Brain microvascular endothelial cell (primary cell): ENCODE measurements at regions not wholly inside any gene's neighbourhood (a gene's known extent, or its start where the extent isn't known, plus 50 kb on each side); places are given as distances from the start of the nearest gene placed in this dataset.

Experiments used
- DNase-seq: peaks from one replicate; pipeline ENCODE4 v3.0.0-alpha.2; 2020
- H3K27ac ChIP-seq: fragments of 250-450 bp; sonication (Bioruptor Pico); 2 replicates; pipeline ENCODE4 v1.5.1; 2020; ENCODE audit warnings: mild to moderate bottlenecking, moderate library complexity
- H3K27me3 ChIP-seq: fragments of 250-450 bp; sonication (Bioruptor Pico); replicated peaks from 2 replicates; pipeline ENCODE4 v1.5.1; 2020; ENCODE audit warnings: mild to moderate bottlenecking
- H3K36me3 ChIP-seq: fragments of 250-450 bp; sonication (Bioruptor Pico); replicated peaks from 2 replicates; pipeline ENCODE4 v1.5.1; 2020; ENCODE audit warnings: mild to moderate bottlenecking
- H3K4me3 ChIP-seq: 2 replicates; pipeline ENCODE4 v1.5.1; 2011; ENCODE audit warnings: low read depth, mild to moderate bottlenecking, control low read depth, low read length, moderate library complexity
- in situ Hi-C: cut with HindIII; loops from 2 replicates; pipeline ENCODE4 v1.10.0; 2017; ENCODE audit warnings: low sequenced_read_pairs, low pct_ligation_motif_present
- TF ChIP-seq, protein P1 (sequence below): IDR thresholded peaks from 2 replicates; pipeline ENCODE4 v1.5.1; 2011; ENCODE audit warnings: low read depth, mild to moderate bottlenecking, moderate library complexity, low read length, control low read depth, inconsistent platforms; ENCODE audit errors: missing control alignments

DNA sequence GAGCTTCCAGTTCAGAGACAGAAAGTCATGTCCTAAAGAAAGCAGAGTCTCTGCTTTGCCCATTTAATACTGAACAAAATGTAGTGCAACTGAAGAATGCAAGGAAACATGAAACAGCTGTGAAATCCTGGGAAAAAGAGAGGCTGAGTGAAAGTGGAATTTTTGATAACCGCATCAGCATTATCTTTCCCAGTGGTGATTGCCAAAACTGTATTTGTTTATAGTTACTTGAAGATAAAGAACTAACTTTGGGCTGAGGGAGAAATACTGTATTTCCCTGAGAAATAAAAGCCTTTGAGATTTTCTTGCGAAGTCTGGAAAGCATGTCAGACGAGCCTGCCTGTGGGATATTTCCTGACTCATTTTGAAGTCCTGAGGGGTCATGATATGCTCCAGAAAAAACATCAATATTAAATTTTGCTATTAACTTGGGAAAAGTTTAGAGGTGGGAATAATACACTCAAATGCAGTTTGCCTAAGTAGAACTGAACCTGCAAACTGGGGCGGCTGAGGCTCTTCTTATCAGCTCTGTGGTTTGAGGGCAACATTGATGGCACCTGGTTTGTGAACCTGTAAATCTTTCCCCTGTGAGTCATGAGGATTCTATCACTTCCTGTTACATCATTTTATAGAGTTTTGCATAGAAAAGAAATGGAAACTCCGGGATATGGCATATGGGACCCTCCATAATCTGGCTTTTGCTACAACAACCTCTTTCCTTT, 855.3 kb downstream of the MCTP2 start:
- in situ Hi-C loops: no loop called here
- DNase-seq: peak; percentile 69
- H3K27me3 ChIP-seq: no peaks in the 10 kb centered on the region
- no peaks in the 10 kb centered on the region for H3K36me3 ChIP-seq
- no peak overlapping the region for H3K4me3 ChIP-seq
- TF ChIP-seq, protein P1, sequence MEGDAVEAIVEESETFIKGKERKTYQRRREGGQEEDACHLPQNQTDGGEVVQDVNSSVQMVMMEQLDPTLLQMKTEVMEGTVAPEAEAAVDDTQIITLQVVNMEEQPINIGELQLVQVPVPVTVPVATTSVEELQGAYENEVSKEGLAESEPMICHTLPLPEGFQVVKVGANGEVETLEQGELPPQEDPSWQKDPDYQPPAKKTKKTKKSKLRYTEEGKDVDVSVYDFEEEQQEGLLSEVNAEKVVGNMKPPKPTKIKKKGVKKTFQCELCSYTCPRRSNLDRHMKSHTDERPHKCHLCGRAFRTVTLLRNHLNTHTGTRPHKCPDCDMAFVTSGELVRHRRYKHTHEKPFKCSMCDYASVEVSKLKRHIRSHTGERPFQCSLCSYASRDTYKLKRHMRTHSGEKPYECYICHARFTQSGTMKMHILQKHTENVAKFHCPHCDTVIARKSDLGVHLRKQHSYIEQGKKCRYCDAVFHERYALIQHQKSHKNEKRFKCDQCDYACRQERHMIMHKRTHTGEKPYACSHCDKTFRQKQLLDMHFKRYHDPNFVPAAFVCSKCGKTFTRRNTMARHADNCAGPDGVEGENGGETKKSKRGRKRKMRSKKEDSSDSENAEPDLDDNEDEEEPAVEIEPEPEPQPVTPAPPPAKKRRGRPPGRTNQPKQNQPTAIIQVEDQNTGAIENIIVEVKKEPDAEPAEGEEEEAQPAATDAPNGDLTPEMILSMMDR: no peak
- H3K27ac ChIP-seq: peak overlapping the region; percentile 62

DNA sequence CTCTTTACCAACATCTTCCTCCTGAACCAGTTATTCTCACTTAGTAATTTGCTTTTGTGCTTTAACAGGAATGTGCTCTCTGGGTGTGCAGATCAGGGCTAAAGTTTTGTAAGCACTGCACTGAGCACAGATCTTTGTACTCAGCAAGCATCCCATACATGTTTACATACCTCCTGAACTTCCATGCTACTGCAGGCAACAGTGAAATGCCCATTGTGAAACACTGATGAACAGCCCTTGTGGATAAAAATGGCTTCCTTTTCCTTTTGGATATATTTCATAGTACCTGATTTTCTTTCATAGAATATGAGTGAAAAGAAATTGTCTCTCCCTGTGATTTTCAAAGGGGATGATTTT, 855.9 kb downstream of the MCTP2 start:
- H3K4me3 ChIP-seq: no peak overlapping the region
- H3K27me3 ChIP-seq: no peaks in the 10 kb centered on the region
- no peaks in the 10 kb centered on the region for H3K36me3 ChIP-seq
- in situ Hi-C loops: no loop called here
- peak overlapping the region; percentile 62 for H3K27ac ChIP-seq
- peak; percentile 7 for DNase-seq
- TF ChIP-seq, protein P1: no peak

DNA sequence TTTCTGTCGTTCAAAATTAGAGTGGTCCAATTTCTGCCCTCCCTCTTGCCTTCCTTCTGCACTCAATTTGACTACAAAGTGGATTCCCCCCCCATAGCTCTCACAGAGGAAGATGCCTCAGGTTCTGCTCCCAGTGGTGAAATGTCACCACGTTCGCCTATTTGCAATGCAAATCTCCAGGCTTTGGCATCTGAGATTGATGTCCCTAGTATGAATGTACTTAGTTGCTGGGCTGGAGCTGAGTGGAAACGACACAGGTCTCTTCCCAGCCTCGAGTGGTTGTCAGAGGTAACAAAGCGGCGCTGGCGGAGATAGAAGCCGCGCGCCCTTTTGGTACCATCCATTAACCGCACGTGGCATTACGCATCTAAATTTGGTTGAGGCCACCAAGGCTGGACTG, 860.1 kb downstream of the MCTP2 start:
- no peak overlapping the region for H3K4me3 ChIP-seq
- H3K27ac ChIP-seq: no peak overlapping the region
- TF ChIP-seq, protein P1: no peak
- no peak for DNase-seq
- H3K27me3 ChIP-seq: no peaks in the 10 kb centered on the region
- in situ Hi-C loops: no loop called here
- H3K36me3 ChIP-seq: no peaks in the 10 kb centered on the region

DNA sequence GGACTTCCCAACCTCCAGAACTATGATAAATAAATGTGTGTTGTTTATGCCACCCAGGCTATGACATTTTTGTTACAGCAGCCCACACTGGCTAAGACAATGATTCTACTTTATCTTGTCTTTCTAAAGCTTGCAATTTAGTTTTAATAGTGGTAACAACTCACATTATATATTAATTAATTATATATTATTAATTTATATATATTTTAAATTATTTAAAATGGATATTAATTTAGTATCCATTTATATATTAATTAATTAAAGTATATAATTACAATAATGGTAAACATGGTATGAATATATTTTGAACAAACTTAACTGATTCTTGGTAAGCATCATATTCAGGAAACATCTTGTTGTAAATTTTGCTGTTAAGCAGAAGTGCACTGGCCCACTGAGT, 863.9 kb downstream of the MCTP2 start:
- H3K36me3 ChIP-seq: no peaks in the 10 kb centered on the region
- no peaks in the 10 kb centered on the region for H3K27me3 ChIP-seq
- H3K27ac ChIP-seq: no peak overlapping the region
- in situ Hi-C loops: no loop called here
- H3K4me3 ChIP-seq: no peak overlapping the region
- TF ChIP-seq, protein P1: no peak
- DNase-seq: no peak

DNA sequence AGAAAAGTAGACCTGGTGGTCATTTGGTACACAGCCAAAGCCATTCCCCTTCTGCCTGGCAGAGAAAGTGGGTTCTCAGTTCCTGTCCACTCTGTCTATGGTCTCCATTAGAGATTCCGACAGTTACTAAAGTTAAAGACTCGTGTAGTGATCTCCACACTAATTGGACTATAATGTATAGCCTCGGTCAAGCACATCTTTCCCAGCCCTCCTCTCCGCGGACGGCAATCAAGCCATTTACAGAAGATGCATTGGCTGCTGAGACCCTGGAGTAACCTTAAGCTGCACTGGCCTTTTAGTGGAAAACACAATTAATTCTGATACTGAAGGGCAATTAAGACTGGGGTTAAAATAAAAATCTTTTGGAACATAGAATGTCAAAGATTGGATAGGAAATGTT, 865.3 kb downstream of the MCTP2 start:
- TF ChIP-seq, protein P1: no peak
- H3K27ac ChIP-seq: no peak overlapping the region
- in situ Hi-C loops: no loop called here
- no peak for DNase-seq
- H3K27me3 ChIP-seq: no peaks in the 10 kb centered on the region
- no peaks in the 10 kb centered on the region for H3K36me3 ChIP-seq
- H3K4me3 ChIP-seq: no peak overlapping the region

DNA sequence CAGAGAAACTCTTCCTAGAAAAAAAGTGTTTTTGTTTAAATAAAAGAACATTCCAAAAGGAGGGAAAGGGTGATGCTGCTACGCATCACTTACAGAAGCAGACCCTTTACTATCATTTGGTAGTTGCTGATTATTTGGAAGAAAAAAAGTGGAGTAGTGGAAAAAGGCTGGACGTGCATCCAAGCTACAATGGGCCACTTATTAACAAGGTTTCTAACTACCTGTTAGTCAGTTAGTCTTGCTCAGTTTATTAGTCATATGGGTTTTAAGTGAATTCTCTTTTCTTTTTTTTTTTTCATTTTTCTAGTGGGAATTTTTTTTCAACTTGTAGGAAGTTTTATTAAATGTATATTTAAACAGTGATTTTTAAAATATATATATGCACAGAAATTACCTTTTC, 866.0 kb downstream of the MCTP2 start:
- no peak for DNase-seq
- TF ChIP-seq, protein P1: no peak
- Histone ChIP-seq H3K27ac (no peak overlapping the region), H3K4me3 (no peak overlapping the region), H3K27me3 (no peaks in the 10 kb centered on the region), H3K36me3 (no peaks in the 10 kb centered on the region)
- in situ Hi-C loops: no loop called here
